ENCODE measurements at regions not wholly inside any gene's neighbourhood (a gene's known extent, or its start where the extent isn't known, plus 50 kb on each side); places are given as distances from the start of the nearest gene placed in this dataset.

- TF ChIP-seq CTCF (IDR thresholded peaks at IDR 0.05): no peak
- TF ChIP-seq POLR2AphosphoS5 (IDR thresholded peaks at IDR 0.05): no peak
- TF ChIP-seq EP300 (IDR thresholded peaks at IDR 0.05): no peak
- no peak for TF ChIP-seq POLR2A (IDR thresholded peaks at IDR 0.05)
These were observed 113.3 kb upstream of the SOX1 start for GRCh38 chr13:111953546-111954178.

All from suprapubic skin (tissue), 4 donors.